ENCODE measurements at regions not wholly inside any gene's neighbourhood (a gene's known extent, or its start where the extent isn't known, plus 50 kb on each side); places are given as distances from the start of the nearest gene placed in this dataset.

GRCh38 chr9:88816141-88816540, 175.1 kb upstream of the S1PR3 start:
- H2AFZ ChIP-seq (ENCODE audit: control insufficient read depth, low read depth, low read length) = no peak overlapping the region
- H3K27me3 ChIP-seq (replicated peaks in 1 of 2; ENCODE audit: control insufficient read depth in 2 of 2, insufficient read depth in 2 of 2, low read length in 1 of 2) = no peaks in the 10 kb centered on the region
- FAIRE-seq (no peak), DNase-seq (ENCODE audit: low read depth, low spot score) (no peak), ATAC-seq (no peak)
- in situ Hi-C loops (cut with MboI) (no loop called here), intact Hi-C loops (cut with micrococcal nuclease; ENCODE audit: unreplicated experiment) (no loop called here)
- ChIA-PET POLR2A (no interaction called here), CTCF (no interaction called here), RAD21 (ENCODE audit: unreplicated experiment) (no interaction called here), SMC1A (ENCODE audit: uncharacterized antibody, unreplicated experiment) (no interaction called here)
- no peaks in the 10 kb centered on the region for H3K4me1 ChIP-seq (ENCODE audit: control insufficient read depth, insufficient read depth, low read length)
- no TSS peak for BruUV-seq (replicated peaks)
- H3K9ac ChIP-seq (ENCODE audit: control insufficient read depth, insufficient read depth, low read length) = no peak overlapping the region
- 12% methylated on average over 9 of the region's 9 CpGs for WGBS (ENCODE audit: insufficient coverage, insufficient replicate concordance, low lambda C conversion rate, missing lambda C conversion rate)
- no peak overlapping the region for H3K4me3 ChIP-seq
- H3K79me2 ChIP-seq (ENCODE audit: control insufficient read depth, insufficient read depth, low read length) = no peaks in the 10 kb centered on the region
- no peaks in the 10 kb centered on the region for H3K36me3 ChIP-seq (ENCODE audit: control insufficient read depth in 2 of 2, insufficient read depth in 2 of 2, low read length in 1 of 2)
- no peak for TF ChIP-seq CREM (IDR thresholded peaks at IDR 0.05; ENCODE audit: low read depth)
- TF ChIP-seq ZNF207 (IDR thresholded peaks at IDR 0.05; ENCODE audit: borderline replicate concordance) = no peak
- TF ChIP-seq MLLT1 (IDR thresholded peaks at IDR 0.05) = no peak
- TF ChIP-seq MXI1 (IDR thresholded peaks at IDR 0.05; ENCODE audit: low read depth, low read length) = no peak
- no peak for TF ChIP-seq SMAD5 (IDR thresholded peaks at IDR 0.05; ENCODE audit: low read depth)
- TF ChIP-seq, protein P1, sequence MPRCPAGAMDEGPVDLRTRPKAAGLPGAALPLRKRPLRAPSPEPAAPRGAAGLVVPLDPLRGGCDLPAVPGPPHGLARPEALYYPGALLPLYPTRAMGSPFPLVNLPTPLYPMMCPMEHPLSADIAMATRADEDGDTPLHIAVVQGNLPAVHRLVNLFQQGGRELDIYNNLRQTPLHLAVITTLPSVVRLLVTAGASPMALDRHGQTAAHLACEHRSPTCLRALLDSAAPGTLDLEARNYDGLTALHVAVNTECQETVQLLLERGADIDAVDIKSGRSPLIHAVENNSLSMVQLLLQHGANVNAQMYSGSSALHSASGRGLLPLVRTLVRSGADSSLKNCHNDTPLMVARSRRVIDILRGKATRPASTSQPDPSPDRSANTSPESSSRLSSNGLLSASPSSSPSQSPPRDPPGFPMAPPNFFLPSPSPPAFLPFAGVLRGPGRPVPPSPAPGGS (IDR thresholded peaks at IDR 0.05; ENCODE audit: borderline replicate concordance, insufficient read depth, low read depth, low read length, poor library complexity, severe bottlenecking) = no peak
- TF ChIP-seq KDM1A (IDR thresholded peaks at IDR 0.05; ENCODE audit: borderline replicate concordance) = no peak
- TF ChIP-seq SREBF1 (IDR thresholded peaks at IDR 0.05; ENCODE audit: low read length) = no peak
- TF ChIP-seq, protein P2, sequence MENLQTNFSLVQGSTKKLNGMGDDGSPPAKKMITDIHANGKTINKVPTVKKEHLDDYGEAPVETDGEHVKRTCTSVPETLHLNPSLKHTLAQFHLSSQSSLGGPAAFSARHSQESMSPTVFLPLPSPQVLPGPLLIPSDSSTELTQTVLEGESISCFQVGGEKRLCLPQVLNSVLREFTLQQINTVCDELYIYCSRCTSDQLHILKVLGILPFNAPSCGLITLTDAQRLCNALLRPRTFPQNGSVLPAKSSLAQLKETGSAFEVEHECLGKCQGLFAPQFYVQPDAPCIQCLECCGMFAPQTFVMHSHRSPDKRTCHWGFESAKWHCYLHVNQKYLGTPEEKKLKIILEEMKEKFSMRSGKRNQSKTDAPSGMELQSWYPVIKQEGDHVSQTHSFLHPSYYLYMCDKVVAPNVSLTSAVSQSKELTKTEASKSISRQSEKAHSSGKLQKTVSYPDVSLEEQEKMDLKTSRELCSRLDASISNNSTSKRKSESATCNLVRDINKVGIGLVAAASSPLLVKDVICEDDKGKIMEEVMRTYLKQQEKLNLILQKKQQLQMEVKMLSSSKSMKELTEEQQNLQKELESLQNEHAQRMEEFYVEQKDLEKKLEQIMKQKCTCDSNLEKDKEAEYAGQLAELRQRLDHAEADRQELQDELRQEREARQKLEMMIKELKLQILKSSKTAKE (IDR thresholded peaks at IDR 0.05; ENCODE audit: low read depth, poor library complexity, severe bottlenecking) = no peak
- TF ChIP-seq TARDBP (IDR thresholded peaks at IDR 0.05; ENCODE audit: borderline replicate concordance) = no peak
- TF ChIP-seq MYB (IDR thresholded peaks at IDR 0.05; ENCODE audit: borderline replicate concordance, low read depth, low read length) = no peak
- TF ChIP-seq LARP7 (IDR thresholded peaks at IDR 0.05) = no peak
- no peak for TF ChIP-seq PML (IDR thresholded peaks at IDR 0.05; ENCODE audit: low read length)
- TF ChIP-seq, protein P3, sequence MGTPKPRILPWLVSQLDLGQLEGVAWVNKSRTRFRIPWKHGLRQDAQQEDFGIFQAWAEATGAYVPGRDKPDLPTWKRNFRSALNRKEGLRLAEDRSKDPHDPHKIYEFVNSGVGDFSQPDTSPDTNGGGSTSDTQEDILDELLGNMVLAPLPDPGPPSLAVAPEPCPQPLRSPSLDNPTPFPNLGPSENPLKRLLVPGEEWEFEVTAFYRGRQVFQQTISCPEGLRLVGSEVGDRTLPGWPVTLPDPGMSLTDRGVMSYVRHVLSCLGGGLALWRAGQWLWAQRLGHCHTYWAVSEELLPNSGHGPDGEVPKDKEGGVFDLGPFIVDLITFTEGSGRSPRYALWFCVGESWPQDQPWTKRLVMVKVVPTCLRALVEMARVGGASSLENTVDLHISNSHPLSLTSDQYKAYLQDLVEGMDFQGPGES (IDR thresholded peaks at IDR 0.05) = no peak
- TF ChIP-seq POLR2A (IDR thresholded peaks at IDR 0.05; ENCODE audit: low read depth, low read length) = no peak
- TF ChIP-seq SP1 (IDR thresholded peaks at IDR 0.05; ENCODE audit: low read depth, low read length) = no peak
- no peak for TF ChIP-seq NFXL1 (IDR thresholded peaks at IDR 0.05; ENCODE audit: borderline replicate concordance)
- no peaks in the 10 kb centered on the region for H3K9me3 ChIP-seq (replicated peaks; ENCODE audit: control insufficient read depth, insufficient read depth, low read length)
- no peak overlapping the region for H3K4me2 ChIP-seq (ENCODE audit: control insufficient read depth, insufficient read depth)
- H4K20me1 ChIP-seq (ENCODE audit: control insufficient read depth, insufficient read depth) = no peaks in the 10 kb centered on the region
- H3K27ac ChIP-seq (ENCODE audit: control insufficient read depth, insufficient read depth) = no peak overlapping the region
